ENCODE measurements at regions not wholly inside any gene's neighbourhood (a gene's known extent, or its start where the extent isn't known, plus 50 kb on each side); places are given as distances from the start of the nearest gene placed in this dataset.

GRCh38 chr7:67435894-67436535 is 439.4 kb downstream of the TYW1 start:
- no peaks in the 10 kb centered on the region for H3K9me3 ChIP-seq
- H3K4me3 ChIP-seq = no peak overlapping the region
- no peak overlapping the region for H3K27ac ChIP-seq
- intact Hi-C loops (cut with DNase I) = no loop called here
- 86 to 90% methylated on average over 9 of the region's 9 CpGs for WGBS, 2 donors
- no peaks in the 10 kb centered on the region for H3K36me3 ChIP-seq
- peaks cover 0 to 16% (median 3%) of the 10 kb centered on the region in 4 donors for H3K4me1 ChIP-seq
- TF ChIP-seq CTCF (IDR thresholded peaks at IDR 0.05) (no peak), EP300 (IDR thresholded peaks at IDR 0.05) (no peak), POLR2AphosphoS5 (IDR thresholded peaks at IDR 0.05) (no peak), POLR2A (IDR thresholded peaks at IDR 0.05) (no peak)
- DNase-seq = no peak
- H3K27me3 ChIP-seq = no peaks in the 10 kb centered on the region

GRCh38 chr7:67438198-67438882 is 441.7 kb downstream of the TYW1 start:
- no peaks in the 10 kb centered on the region for H3K9me3 ChIP-seq
- intact Hi-C loops (cut with DNase I) = no loop called here
- 37 to 53% methylated on average over 6 to 7 of the region's 7 CpGs for WGBS, 2 donors
- no peak for TF ChIP-seq EP300 (IDR thresholded peaks at IDR 0.05)
- no peak for TF ChIP-seq CTCF (IDR thresholded peaks at IDR 0.05)
- TF ChIP-seq POLR2AphosphoS5 (IDR thresholded peaks at IDR 0.05) = no peak
- TF ChIP-seq POLR2A (IDR thresholded peaks at IDR 0.05) = no peak
- DNase-seq = no peak
- H3K4me3 ChIP-seq = no peak overlapping the region
- peaks cover 0 to under 1% (median 0%) of the 10 kb centered on the region in 4 donors for H3K4me1 ChIP-seq
- H3K36me3 ChIP-seq = no peaks in the 10 kb centered on the region
- no peak overlapping the region for H3K27ac ChIP-seq
- H3K27me3 ChIP-seq = no peaks in the 10 kb centered on the region

GRCh38 chr7:67438913-67439505 is 442.4 kb downstream of the TYW1 start:
- Histone ChIP-seq H3K4me3 (no peak overlapping the region), H3K27ac (no peak overlapping the region), H3K4me1 (no peaks in the 10 kb centered on the region), H3K36me3 (no peaks in the 10 kb centered on the region), H3K9me3 (no peaks in the 10 kb centered on the region), H3K27me3 (no peaks in the 10 kb centered on the region)
- DNase-seq = no peak
- 48 to 53% methylated on average over 13 of the region's 13 CpGs for WGBS, 2 donors
- no peak for TF ChIP-seq POLR2A (IDR thresholded peaks at IDR 0.05)
- no peak for TF ChIP-seq CTCF (IDR thresholded peaks at IDR 0.05)
- TF ChIP-seq POLR2AphosphoS5 (IDR thresholded peaks at IDR 0.05) = no peak
- no peak for TF ChIP-seq EP300 (IDR thresholded peaks at IDR 0.05)
- intact Hi-C loops (cut with DNase I) = no loop called here

GRCh38 chr7:67440321-67440720 is 443.7 kb downstream of the TYW1 start:
- H3K4me1 ChIP-seq = no peaks in the 10 kb centered on the region
- TF ChIP-seq POLR2AphosphoS5 (IDR thresholded peaks at IDR 0.05) (no peak), POLR2A (IDR thresholded peaks at IDR 0.05) (no peak)

GRCh38 chr7:67445728-67446127 is 449.1 kb downstream of the TYW1 start:
- intact Hi-C loops (cut with DNase I) = no loop called here
- DNase-seq = no peak
- Histone ChIP-seq H3K27me3 (no peaks in the 10 kb centered on the region), H3K9me3 (peaks cover 0 to 2% (median 0%) of the 10 kb centered on the region in 4 donors), H3K36me3 (no peaks in the 10 kb centered on the region), H3K4me3 (no peak overlapping the region), H3K27ac (no peak overlapping the region), H3K4me1 (no peaks in the 10 kb centered on the region)
- WGBS, 2 donors = 89% methylated on average over 4 of the region's 4 CpGs
- no peak for TF ChIP-seq CTCF (IDR thresholded peaks at IDR 0.05)
- TF ChIP-seq POLR2AphosphoS5 (IDR thresholded peaks at IDR 0.05) = no peak
- no peak for TF ChIP-seq POLR2A (IDR thresholded peaks at IDR 0.05)
- no peak for TF ChIP-seq EP300 (IDR thresholded peaks at IDR 0.05)

More at GRCh38 chr7:67440321-67440720, 443.7 kb downstream of the TYW1 start:
- no peaks in the 10 kb centered on the region for H3K36me3 ChIP-seq
- 45 to 62% methylated on average over 2 of the region's 2 CpGs for WGBS, 2 donors
- no peak for DNase-seq
- intact Hi-C loops (cut with DNase I) = no loop called here
- H3K27me3 ChIP-seq = no peaks in the 10 kb centered on the region
- H3K9me3 ChIP-seq = peaks cover 0 to 2% (median 0%) of the 10 kb centered on the region in 4 donors
- H3K4me3 ChIP-seq = no peak overlapping the region
- no peak overlapping the region for H3K27ac ChIP-seq
